SK-N-SH (cell line): ENCODE measurements at regions not wholly inside any gene's neighbourhood (a gene's known extent, or its start where the extent isn't known, plus 50 kb on each side); places are given as distances from the start of the nearest gene placed in this dataset.

ENCODE experiments used
- CTCF ChIA-PET: fragments of 300-600, 350-600 bp; formaldehyde crosslinking; extraction: SDS; loops from one replicate; lab custom pipeline; 2021; lab: Yijun Ruan, JAX
- POLR2A ChIA-PET: fragments of 350-600 bp; sonication (Branson Sonifier 250); formaldehyde crosslinking; extraction: SDS; loops from one replicate; lab custom pipeline; 2020; ENCODE audit warnings: antibody characterized with exemption, inconsistent platforms; lab: Yijun Ruan, JAX
- DNase-seq: peaks from one replicate; pipeline ENCODE4 v3.0.0; 2012
- H2AFZ ChIP-seq: fragments of 200-600 bp; sonication (generic); 2 replicates; pipeline ENCODE4 v1.8.1; 2016; ENCODE audit warnings: antibody characterized with exemption, mild to moderate bottlenecking, low read depth
- H3F3A ChIP-seq: fragments of 200-600 bp; sonication (generic); replicated peaks from 2 replicates; pipeline ENCODE3; 2016; ENCODE audit warnings: antibody characterized with exemption, mild to moderate bottlenecking; ENCODE audit not compliant: insufficient read depth
- H3K27ac ChIP-seq, 2 experiments: fragments of 200-500 bp in 1 of 2; fragments of 200-600 bp in 1 of 2; sonication (Bioruptor generic) in 1 of 2; sonication (generic), shearing (Covaris generic) in 1 of 2; 2 replicates each; pipeline versions ENCODE4 v1.5.1 to v1.6.1; 2014 to 2016; ENCODE audit warnings: low read depth in 2 of 2, inconsistent platforms in 1 of 2, low read length in 1 of 2, mild to moderate bottlenecking in 1 of 2, mixed read lengths in 1 of 2
- H3K27me3 ChIP-seq: fragments of 200-600 bp; sonication (generic), shearing (Covaris generic); 2 replicates; pipeline ENCODE4 v1.6.1; 2016; ENCODE audit warnings: mixed run types; ENCODE audit not compliant: insufficient read depth
- H3K36me3 ChIP-seq, 2 experiments: fragments of 200-500 bp in 1 of 2; fragments of 200-600 bp in 1 of 2; sonication (Bioruptor generic) in 1 of 2; sonication (generic) in 1 of 2; replicated peaks in 1 of 2; 2 replicates each; pipeline versions ENCODE3 to v1.5.1; 2014 to 2016; ENCODE audit warnings: low read length in 1 of 2, mild to moderate bottlenecking in 1 of 2; ENCODE audit not compliant: insufficient read depth in 2 of 2, control insufficient read depth in 1 of 2
- H3K4me1 ChIP-seq, 2 experiments: fragments of 200-500 bp in 1 of 2; fragments of 200-600 bp in 1 of 2; sonication (Bioruptor generic) in 1 of 2; sonication (generic), shearing (Covaris generic) in 1 of 2; 2 replicates each; pipeline versions ENCODE4 v1.5.1 to v1.6.1; 2014 to 2016; ENCODE audit warnings: low read depth in 1 of 2, low read length in 1 of 2, mixed run types in 1 of 2; ENCODE audit not compliant: insufficient read depth in 2 of 2, control insufficient read depth in 1 of 2
- H3K4me2 ChIP-seq: fragments of 200-600 bp; sonication (generic), shearing (Covaris generic); 2 replicates; pipeline ENCODE4 v1.6.1; 2017; ENCODE audit warnings: mixed run types
- H3K4me3 ChIP-seq, 2 experiments: fragments of 200-500 bp in 1 of 2; fragments of 200-600 bp in 1 of 2; sonication (Bioruptor generic) in 1 of 2; sonication (generic), shearing (Covaris generic) in 1 of 2; 2 replicates each; pipeline versions ENCODE4 v1.5.1 to v1.8.1; 2014 to 2016; ENCODE audit warnings: low read depth in 2 of 2, inconsistent platforms in 1 of 2, low read length in 1 of 2, mild to moderate bottlenecking in 1 of 2, mixed read lengths in 1 of 2, moderate library complexity in 1 of 2
- H3K79me2 ChIP-seq: fragments of 200-600 bp; sonication (generic); 2 replicates; pipeline ENCODE4 v1.8.1; 2017; ENCODE audit warnings: mild to moderate bottlenecking; ENCODE audit not compliant: insufficient read depth
- H3K9ac ChIP-seq: fragments of 200-600 bp; sonication (generic); 2 replicates; pipeline ENCODE4 v1.6.1; 2017; ENCODE audit warnings: mixed run types
- H3K9me2 ChIP-seq: fragments of 200-600 bp; sonication (generic); 2 replicates; pipeline ENCODE4 v1.6.1; 2017; ENCODE audit warnings: mixed run types
- H3K9me3 ChIP-seq: fragments of 200-600 bp; sonication (generic); 2 replicates; pipeline ENCODE4 v1.6.1; 2017; ENCODE audit warnings: mixed run types, mild to moderate bottlenecking, moderate library complexity
- H4K20me1 ChIP-seq: fragments of 200-600 bp; sonication (generic); 2 replicates; pipeline ENCODE4 v1.6.1; 2017; ENCODE audit warnings: mild to moderate bottlenecking, mixed run types; ENCODE audit not compliant: insufficient read depth
- CHD2 ChIP-seq: fragments of 150-350 bp; IDR thresholded peaks from 2 replicates; pipeline ENCODE4 v1.6.1; 2018; ENCODE audit warnings: low read length; ENCODE audit not compliant: partially characterized antibody
- ELF1 ChIP-seq: IDR thresholded peaks from 2 replicates; pipeline ENCODE4 v1.4.0; 2012
- EP300 ChIP-seq, 2 experiments: IDR thresholded peaks; 2 replicates each; pipeline versions ENCODE4 v1.4.0 to v1.6.1; 2012; ENCODE audit warnings: borderline replicate concordance in 1 of 2, low read depth in 1 of 2, low read length in 1 of 2
- IRF3 ChIP-seq: fragments of 150-350 bp; IDR thresholded peaks from 2 replicates; pipeline ENCODE4 v1.6.1; 2016; ENCODE audit warnings: mild to moderate bottlenecking, low read depth, low read length
- JUND ChIP-seq: IDR thresholded peaks from 2 replicates; pipeline ENCODE4 v1.4.0; 2012
- MAX ChIP-seq: IDR thresholded peaks from 2 replicates; pipeline ENCODE4 v1.4.0; 2012; ENCODE audit warnings: low read depth
- MXI1 ChIP-seq: IDR thresholded peaks from 2 replicates; pipeline ENCODE4 v1.6.1; 2012; ENCODE audit warnings: mild to moderate bottlenecking, low read depth, low read length, improper control_type of control experiment
- NFIC ChIP-seq: IDR thresholded peaks from 2 replicates; pipeline ENCODE4 v1.4.0; 2012; ENCODE audit warnings: borderline replicate concordance
- RAD21 ChIP-seq: IDR thresholded peaks from 2 replicates; pipeline ENCODE4 v1.6.1; 2012; ENCODE audit warnings: mild to moderate bottlenecking, low read length
- RCOR1 ChIP-seq: fragments of 150-350 bp; IDR thresholded peaks from 2 replicates; pipeline ENCODE4 v1.6.1; 2017; ENCODE audit warnings: antibody characterized with exemption, low read length
- REST ChIP-seq: IDR thresholded peaks from 2 replicates; pipeline ENCODE4 v1.6.1; 2012; ENCODE audit warnings: mild to moderate bottlenecking, low read depth, low read length, moderate library complexity
- RXRA ChIP-seq: IDR thresholded peaks from 2 replicates; pipeline ENCODE4 v1.4.0; 2012; ENCODE audit warnings: low read depth, mild to moderate bottlenecking, borderline replicate concordance
- TCF12 ChIP-seq: IDR thresholded peaks from 2 replicates; pipeline ENCODE4 v1.4.0; 2012
- TEAD4 ChIP-seq: IDR thresholded peaks from 2 replicates; pipeline ENCODE4 v1.4.0; 2012; ENCODE audit warnings: mild to moderate bottlenecking, borderline replicate concordance; ENCODE audit not compliant: insufficient read depth
- USF1 ChIP-seq: IDR thresholded peaks from 2 replicates; pipeline ENCODE4 v1.4.0; 2012; ENCODE audit warnings: low read depth, borderline replicate concordance
- YY1 ChIP-seq: IDR thresholded peaks from 2 replicates; pipeline ENCODE4 v1.4.0; 2012; ENCODE audit warnings: low read depth, mild to moderate bottlenecking
- WGBS: methylation state at CpG from one replicate; pipeline ENCODE4 v1.1.6; 2017; ENCODE audit warnings: low lambda C conversion rate; 5-methylcytosine and 5-hydroxymethylcytosine counted together

DNA sequence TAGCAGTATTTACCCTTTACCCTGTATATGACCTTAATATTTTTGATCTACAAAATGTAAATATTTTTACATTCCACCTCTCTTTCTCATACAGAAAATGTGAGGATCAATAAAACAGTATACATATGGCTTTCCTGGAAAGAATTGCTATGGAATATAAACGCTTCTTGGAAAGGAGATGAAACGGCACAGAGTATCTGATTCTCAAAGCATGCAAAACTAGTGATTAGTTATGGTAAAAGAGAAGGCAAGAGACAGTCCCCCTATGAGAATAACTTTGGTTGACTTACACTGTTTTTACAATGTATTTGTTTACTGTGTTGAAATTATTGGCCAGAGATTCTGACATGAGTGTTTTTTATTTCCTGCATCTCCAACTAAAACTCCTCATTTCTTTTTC lies 204.6 kb upstream of the C21orf91 start (continued):
- no peak for TF ChIP-seq RXRA
- no peak for TF ChIP-seq USF1
- TF ChIP-seq JUND = no peak
- TF ChIP-seq TCF12 = no peak

DNA sequence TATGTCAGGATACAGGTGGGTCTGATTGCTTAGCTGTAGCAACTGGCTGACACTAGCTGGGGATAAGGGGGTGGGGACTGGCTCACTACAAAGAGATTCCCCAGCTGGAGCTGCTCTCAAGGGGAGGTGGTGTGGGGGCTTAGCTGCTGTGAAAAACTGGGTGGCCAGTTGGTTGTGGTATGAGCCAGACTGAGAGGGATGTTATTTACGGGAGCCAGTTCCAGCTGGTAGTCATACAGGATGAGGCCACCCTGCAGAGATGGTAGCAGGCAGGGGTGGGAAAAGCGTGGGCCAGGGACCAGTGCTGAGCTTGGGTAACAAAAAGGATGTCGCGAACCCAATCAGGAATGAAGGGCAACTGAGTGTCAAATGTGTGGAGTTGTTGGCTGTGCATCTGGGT lies 204.0 kb upstream of the C21orf91 start:
- Histone ChIP-seq H3K9me2 (no peaks in the 10 kb centered on the region), H3K27me3 (no peaks in the 10 kb centered on the region), H3K79me2 (no peaks in the 10 kb centered on the region), H3K4me3 (no peak overlapping the region), H3K36me3 (no peaks in the 10 kb centered on the region), H3K9ac (no peak overlapping the region), H3F3A (no peaks in the 10 kb centered on the region), H2AFZ (no peak overlapping the region), H3K4me1 (no peaks in the 10 kb centered on the region), H3K27ac (no peak overlapping the region), H4K20me1 (no peaks in the 10 kb centered on the region), H3K9me3 (no peaks in the 10 kb centered on the region), H3K4me2 (no peak overlapping the region)
- 0% methylated on average over 2 of the region's 4 CpGs for WGBS
- no peak for TF ChIP-seq RCOR1
- TF ChIP-seq TEAD4 = no peak
- TF ChIP-seq IRF3 = no peak
- TF ChIP-seq MXI1 = no peak
- no peak for TF ChIP-seq CHD2
- TF ChIP-seq REST = no peak
- no peak for TF ChIP-seq RAD21
- no peak for TF ChIP-seq USF1
- no peak for TF ChIP-seq YY1
- no peak for TF ChIP-seq MAX
- TF ChIP-seq ELF1 = no peak
- no peak for TF ChIP-seq NFIC
- TF ChIP-seq EP300 (IDR thresholded peaks at IDR 0.05; ENCODE audit: borderline replicate concordance in 1 of 2, low read depth in 1 of 2, low read length in 1 of 2) = no peak
- DNase-seq = no peak
- ChIA-PET CTCF (interaction anchor here (1.0 kb wide), 1 partner anchor 18 kb away, joined by 3 read pairs; no protein-coding TSS in a partner anchor), POLR2A (no interaction called here)
